Upper lobe of left lung (tissue), 4 donors: ENCODE measurements at regions not wholly inside any gene's neighbourhood (a gene's known extent, or its start where the extent isn't known, plus 50 kb on each side); places are given as distances from the start of the nearest gene placed in this dataset.

ENCODE experiments used
- EP300 ChIP-seq, 4 donors: sonication (generic); formaldehyde crosslinking; IDR thresholded peaks; one replicate each; pipeline ENCODE4 v1.5.1; 2017; ENCODE audit warnings: antibody characterized with exemption in 4 of 4, control low read depth in 2 of 4
- POLR2A ChIP-seq, 4 donors: fragments of 450-650 bp; IDR thresholded peaks; one replicate each; pipeline ENCODE4 v1.5.1; 2016 to 2017; ENCODE audit warnings: antibody characterized with exemption in 4 of 4, mild to moderate bottlenecking in 2 of 4
- TF ChIP-seq, protein P1 (sequence below), 6 experiments: fragments of 450-650 bp in 4 of 6; fragments of 200-600 bp in 2 of 6; sonication (generic) in 2 of 6; IDR thresholded peaks; one replicate each; pipeline ENCODE4 v1.5.1; 2016 to 2019; ENCODE audit warnings: antibody characterized with exemption in 6 of 6

DNA sequence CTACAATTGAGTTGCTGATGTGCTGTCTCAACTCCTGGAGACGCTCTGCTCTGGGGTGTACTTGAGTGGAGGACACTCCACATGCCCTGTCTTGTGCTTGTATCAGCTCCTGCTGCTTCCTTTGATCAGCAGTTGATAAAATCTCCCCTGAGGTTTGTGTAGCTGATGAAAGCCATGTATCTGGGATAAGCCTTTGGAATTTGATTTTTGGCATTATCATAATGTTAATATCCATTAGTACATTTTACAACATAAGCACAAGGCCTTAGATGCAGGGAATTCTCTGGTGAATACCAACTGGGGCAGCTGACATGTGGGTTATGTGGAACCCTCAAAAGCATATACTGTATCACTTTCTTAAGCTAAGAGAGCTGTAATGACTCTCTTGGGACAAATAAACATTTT lies 222.7 kb upstream of the ITGA4 start:
- no peak for TF ChIP-seq EP300 (IDR thresholded peaks at IDR 0.05)
- TF ChIP-seq, protein P1, sequence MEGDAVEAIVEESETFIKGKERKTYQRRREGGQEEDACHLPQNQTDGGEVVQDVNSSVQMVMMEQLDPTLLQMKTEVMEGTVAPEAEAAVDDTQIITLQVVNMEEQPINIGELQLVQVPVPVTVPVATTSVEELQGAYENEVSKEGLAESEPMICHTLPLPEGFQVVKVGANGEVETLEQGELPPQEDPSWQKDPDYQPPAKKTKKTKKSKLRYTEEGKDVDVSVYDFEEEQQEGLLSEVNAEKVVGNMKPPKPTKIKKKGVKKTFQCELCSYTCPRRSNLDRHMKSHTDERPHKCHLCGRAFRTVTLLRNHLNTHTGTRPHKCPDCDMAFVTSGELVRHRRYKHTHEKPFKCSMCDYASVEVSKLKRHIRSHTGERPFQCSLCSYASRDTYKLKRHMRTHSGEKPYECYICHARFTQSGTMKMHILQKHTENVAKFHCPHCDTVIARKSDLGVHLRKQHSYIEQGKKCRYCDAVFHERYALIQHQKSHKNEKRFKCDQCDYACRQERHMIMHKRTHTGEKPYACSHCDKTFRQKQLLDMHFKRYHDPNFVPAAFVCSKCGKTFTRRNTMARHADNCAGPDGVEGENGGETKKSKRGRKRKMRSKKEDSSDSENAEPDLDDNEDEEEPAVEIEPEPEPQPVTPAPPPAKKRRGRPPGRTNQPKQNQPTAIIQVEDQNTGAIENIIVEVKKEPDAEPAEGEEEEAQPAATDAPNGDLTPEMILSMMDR (IDR thresholded peaks at IDR 0.05) = no peak
- no peak for TF ChIP-seq POLR2A (IDR thresholded peaks at IDR 0.05)
